HEK293T (cell line): ENCODE measurements at regions not wholly inside any gene's neighbourhood (a gene's known extent, or its start where the extent isn't known, plus 50 kb on each side); places are given as distances from the start of the nearest gene placed in this dataset.

Experiments used
- ELF4 ChIP-seq: fragments of 450-650 bp; IDR thresholded peaks from 2 replicates; pipeline ENCODE4 v1.6.1; 2017; ENCODE audit warnings: antibody characterized with exemption
- FOXA1 ChIP-seq: fragments of 450-650 bp; IDR thresholded peaks from 2 replicates; pipeline ENCODE4 v1.6.1; 2016; ENCODE audit warnings: mild to moderate bottlenecking
- FOXK2 ChIP-seq: fragments of 450-650 bp; IDR thresholded peaks from 2 replicates; pipeline ENCODE4 v1.6.1; 2016; ENCODE audit warnings: mild to moderate bottlenecking
- NFRKB ChIP-seq: fragments of 450-650 bp; IDR thresholded peaks from 2 replicates; pipeline ENCODE4 v1.6.1; 2016; ENCODE audit warnings: mild to moderate bottlenecking, moderate library complexity
- PKNOX1 ChIP-seq: fragments of 450-650 bp; IDR thresholded peaks from 2 replicates; pipeline ENCODE4 v1.6.1; 2016
- SP1 ChIP-seq: fragments of 450-650 bp; IDR thresholded peaks from 2 replicates; pipeline ENCODE4 v1.6.1; 2017
- SUZ12 ChIP-seq: fragments of 450-650 bp; IDR thresholded peaks from 2 replicates; pipeline ENCODE4 v1.6.1; 2016; ENCODE audit warnings: mild to moderate bottlenecking
- TARDBP ChIP-seq: fragments of 450-650 bp; IDR thresholded peaks from 2 replicates; pipeline ENCODE4 v1.6.1; 2016

GRCh38 chr22:47633111-47633510 lies 870.7 kb downstream of the TBC1D22A start:
- TF ChIP-seq ELF4 (no peak), SP1 (no peak), PKNOX1 (no peak), FOXA1 (no peak), SUZ12 (no peak), FOXK2 (no peak), TARDBP (no peak), NFRKB (no peak)
